ENCODE measurements at regions not wholly inside any gene's neighbourhood (a gene's known extent, or its start where the extent isn't known, plus 50 kb on each side); places are given as distances from the start of the nearest gene placed in this dataset.

DNA sequence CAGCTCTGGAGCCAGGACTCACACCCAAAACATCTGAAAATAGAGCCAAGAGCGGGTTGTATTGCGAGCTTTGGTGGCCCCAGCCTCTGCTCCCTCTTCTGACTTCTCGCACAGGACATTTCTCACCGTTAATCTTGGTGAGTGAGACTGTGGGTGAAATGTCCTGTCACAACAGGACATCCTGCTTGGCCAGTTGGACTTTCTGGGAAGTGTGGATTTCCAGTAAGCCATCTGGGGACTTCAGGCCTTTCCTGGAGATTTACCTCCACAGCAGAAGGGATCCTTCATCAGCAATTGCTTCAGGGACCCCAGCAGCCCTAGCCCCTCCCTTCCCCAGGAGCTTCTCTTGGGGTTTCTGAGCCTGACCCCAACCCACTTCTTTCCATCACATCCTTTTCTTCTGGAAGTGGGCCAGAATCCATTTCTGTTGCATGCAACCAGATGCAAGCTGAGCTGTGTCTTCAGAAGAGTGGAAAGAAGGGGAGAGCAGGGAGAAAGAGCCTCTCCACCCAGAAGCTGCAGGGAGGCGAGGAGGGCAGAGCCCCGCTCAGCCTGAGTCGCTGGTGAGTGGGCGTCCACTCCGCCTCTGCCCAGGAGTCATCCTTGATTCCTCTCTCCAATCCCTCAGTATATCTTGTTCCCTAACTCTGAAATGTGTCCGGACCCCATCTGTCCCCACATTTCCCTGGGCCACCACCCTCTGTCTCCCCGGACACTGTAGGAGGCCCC lies 50.3 kb upstream of the GADD45G start:
- FAIRE-seq, result no peak
- no peak for DNase-seq (ENCODE audit: low spot score)

DNA sequence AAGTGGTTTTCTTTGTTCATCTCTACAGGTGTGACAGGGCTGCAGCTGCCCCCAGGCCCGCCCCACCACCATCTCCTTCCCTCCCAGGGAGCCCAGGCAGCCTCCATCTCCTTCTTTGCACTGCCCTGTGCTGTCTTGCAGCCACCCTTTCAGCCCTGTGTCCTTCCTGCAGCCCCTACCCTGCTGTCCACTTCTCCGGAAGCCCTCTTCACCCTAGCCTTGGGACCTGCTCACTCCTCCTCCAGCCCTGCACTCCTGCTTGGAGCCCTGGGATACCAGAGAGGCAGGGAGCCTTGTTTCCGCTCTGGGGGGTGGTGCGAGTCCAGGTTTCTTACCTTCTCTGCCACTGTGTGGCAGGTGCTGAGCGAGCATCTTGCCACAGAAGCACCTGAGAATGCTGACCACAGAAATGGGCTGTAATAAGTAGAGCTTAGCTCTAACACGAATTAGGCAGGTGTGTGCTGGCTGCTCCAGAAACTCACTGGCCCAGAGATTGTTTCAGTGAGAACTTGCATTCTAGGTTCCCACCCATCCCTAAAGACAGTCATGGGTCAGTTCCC lies 51.3 kb upstream of the GADD45G start:
- DNase-seq (ENCODE audit: low spot score) (no peak), FAIRE-seq (no peak)

DNA sequence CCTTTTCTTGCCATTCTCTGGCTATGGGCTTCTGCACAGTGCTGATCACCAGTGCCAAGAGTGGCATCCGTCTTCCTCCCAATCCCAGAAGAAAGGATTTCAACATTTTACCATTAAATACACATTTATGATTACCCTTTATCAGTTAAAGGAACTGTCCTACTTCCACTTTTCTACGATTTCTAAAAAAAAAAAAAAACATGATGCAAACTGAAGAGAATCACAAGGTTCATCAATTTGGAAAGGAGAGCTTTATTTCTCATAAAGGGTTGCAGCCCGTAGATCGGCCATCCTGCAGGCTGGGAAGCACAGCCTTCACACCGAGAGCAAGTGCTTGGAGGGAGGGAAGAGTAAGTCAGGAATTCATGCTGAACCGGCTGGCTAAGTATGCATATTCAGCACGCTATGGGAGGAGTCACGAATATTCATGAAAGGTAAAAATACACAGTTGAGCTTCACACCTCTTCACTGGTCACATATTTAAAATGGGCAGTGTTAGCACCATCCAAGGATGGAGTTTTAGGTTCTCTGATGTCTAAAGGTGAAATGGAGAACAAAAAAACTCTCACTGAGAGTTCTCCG lies 52.5 kb upstream of the SEMA4D start:
- FAIRE-seq, result no peak
- DNase-seq (ENCODE audit: low spot score), result no peak

DNA sequence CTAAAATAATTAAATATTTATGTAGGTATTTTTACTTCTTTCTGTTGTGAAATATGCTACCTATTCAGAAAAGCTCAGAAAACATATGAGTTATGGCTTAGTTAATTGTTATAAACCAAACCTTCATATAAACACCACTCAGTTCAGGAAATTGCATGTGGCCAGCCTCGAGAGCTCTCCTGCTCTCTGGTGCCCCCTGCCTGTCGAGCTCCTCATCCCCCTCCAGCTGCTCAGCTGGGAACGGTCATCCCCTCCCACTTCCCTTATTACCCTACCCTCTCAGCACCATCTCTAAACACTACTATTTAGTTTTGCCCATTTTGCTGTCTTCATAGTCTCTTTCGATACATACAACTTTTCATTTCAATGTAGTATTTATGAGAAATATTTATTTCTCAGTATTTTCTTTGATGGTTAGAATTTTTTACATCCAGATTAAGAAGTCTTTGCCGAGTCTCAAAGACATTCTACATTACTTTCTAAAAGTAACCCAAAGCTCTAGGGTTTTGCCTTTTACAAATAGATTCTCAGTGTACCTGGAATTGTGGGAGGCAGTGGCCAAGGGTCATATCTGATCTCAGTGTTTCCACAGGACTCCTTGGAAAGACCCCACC lies 51.2 kb upstream of the SEMA4D start:
- no peak for FAIRE-seq

DNA sequence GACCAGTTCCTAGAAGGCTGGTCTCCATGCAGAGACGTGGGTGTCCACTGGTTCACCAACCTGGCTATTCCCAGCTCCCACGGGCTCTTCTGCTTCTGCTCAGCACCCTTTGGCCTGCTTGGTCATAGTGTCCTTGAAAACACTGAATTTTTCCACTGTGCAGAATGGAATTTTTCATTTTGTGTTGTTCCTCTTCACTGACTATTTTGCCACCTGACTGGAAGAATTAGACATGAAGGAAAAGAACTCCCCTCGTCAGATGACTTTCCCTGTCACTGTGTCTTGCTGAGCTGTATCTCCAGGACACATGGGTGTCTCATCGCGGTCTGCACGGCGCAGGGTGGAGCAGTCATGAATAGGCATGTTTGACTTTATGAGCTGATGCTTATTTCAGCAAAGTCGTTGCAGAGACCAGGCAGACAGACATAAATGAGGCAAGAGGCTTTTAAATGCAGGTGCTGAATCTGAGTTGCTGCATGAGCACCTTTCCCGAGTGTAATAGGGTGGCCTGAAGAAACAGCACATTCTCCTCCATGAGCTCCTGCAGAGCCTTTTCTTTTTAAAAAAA lies 50.2 kb upstream of the SEMA4D start:
- DNase-seq (ENCODE audit: low spot score), result no peak
- no peak for FAIRE-seq

More for the DNA sequence above, 51.2 kb upstream of the SEMA4D start:
- peak; percentile 84 for DNase-seq (ENCODE audit: low spot score)

Measured in urothelium cell line (cell line).